CD4-positive, alpha-beta T cell treated with Interleukin-6 at 100 ng/mL for 8 hours (primary cell): ENCODE measurements at regions not wholly inside any gene's neighbourhood (a gene's known extent, or its start where the extent isn't known, plus 50 kb on each side); places are given as distances from the start of the nearest gene placed in this dataset.

Source experiments
- DNase-seq: peaks from one replicate; pipeline ENCODE4 v3.0.0-alpha.2; 2020; ENCODE audit warnings: mixed read lengths, low spot score

- no peak for DNase-seq
These were observed 185.6 kb upstream of the FSTL5 start for GRCh38 chr4:162349395-162349794.

- no peak for DNase-seq
These were observed 184.0 kb upstream of the FSTL5 start for GRCh38 chr4:162347842-162348213.

GRCh38 chr4:162347156-162347841 is 183.5 kb upstream of the FSTL5 start:
- DNase-seq, result no peak

GRCh38 chr4:162343967-162344366 is 180.2 kb upstream of the FSTL5 start:
- DNase-seq, result no peak

GRCh38 chr4:162341533-162341932 is 177.7 kb upstream of the FSTL5 start:
- no peak for DNase-seq

- DNase-seq, result no peak
These were observed 160.1 kb upstream of the FSTL5 start for GRCh38 chr4:162323919-162324318.

- no peak for DNase-seq
These were observed 158.3 kb upstream of the FSTL5 start for GRCh38 chr4:162322054-162322453.

- no peak for DNase-seq
These were observed 122.0 kb upstream of the FSTL5 start for GRCh38 chr4:162285753-162286152.

- DNase-seq, result no peak
These were observed 118.9 kb upstream of the FSTL5 start for GRCh38 chr4:162282684-162283083.

GRCh38 chr4:162274354-162274753 is 110.6 kb upstream of the FSTL5 start:
- no peak for DNase-seq

- DNase-seq, result no peak
These were observed 108.4 kb upstream of the FSTL5 start for GRCh38 chr4:162272215-162272614.

- DNase-seq, result no peak
These were observed 105.1 kb upstream of the FSTL5 start for GRCh38 chr4:162268911-162269310.

- no peak for DNase-seq
These were observed 102.0 kb upstream of the FSTL5 start for GRCh38 chr4:162265802-162266201.

- no peak for DNase-seq
These were observed 81.3 kb upstream of the FSTL5 start for GRCh38 chr4:162245051-162245450.

- no peak for DNase-seq
These were observed 78.1 kb upstream of the FSTL5 start for GRCh38 chr4:162241857-162242256.

GRCh38 chr4:162239992-162240769 is 76.4 kb upstream of the FSTL5 start:
- no peak for DNase-seq

GRCh38 chr4:162237676-162238075 is 73.9 kb upstream of the FSTL5 start:
- no peak for DNase-seq

GRCh38 chr4:162234595-162234994 is 70.8 kb upstream of the FSTL5 start:
- peak; percentile 1 for DNase-seq

- no peak for DNase-seq
These were observed 68.5 kb upstream of the FSTL5 start for GRCh38 chr4:162232349-162232748.

GRCh38 chr4:162229670-162230069 is 65.9 kb upstream of the FSTL5 start:
- no peak for DNase-seq

GRCh38 chr4:162221148-162221547 is 57.3 kb upstream of the FSTL5 start:
- no peak for DNase-seq
